ENCODE measurements at regions not wholly inside any gene's neighbourhood (a gene's known extent, or its start where the extent isn't known, plus 50 kb on each side); places are given as distances from the start of the nearest gene placed in this dataset.

DNA sequence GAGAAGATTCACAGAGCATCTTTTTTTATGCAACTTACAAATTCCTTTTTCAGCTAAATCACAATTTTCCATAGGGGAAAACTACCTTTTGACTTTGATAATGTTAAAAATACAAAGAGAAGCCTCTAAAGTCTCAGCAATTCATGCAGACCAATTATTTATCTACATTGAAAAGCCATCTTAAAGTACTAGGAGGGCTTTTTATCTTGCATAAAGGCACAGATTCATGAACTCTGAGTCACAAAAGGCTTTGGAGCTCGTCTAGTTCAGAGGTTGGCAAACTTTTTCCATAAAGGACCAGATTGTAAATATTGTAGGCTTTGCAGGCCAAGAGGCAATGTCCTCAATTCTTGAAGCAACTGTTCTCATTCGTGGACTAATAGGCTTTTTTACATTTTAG, 210.4 kb upstream of the HDX start:
- intact Hi-C loops (cut with micrococcal nuclease; ENCODE audit: unreplicated experiment), result no loop called here
- Histone ChIP-seq H3K9me3 (ENCODE audit: low read length) (no peaks in the 10 kb centered on the region), H3K4me3 (ENCODE audit: low read depth, low read length, poor library complexity, severe bottlenecking) (no peak overlapping the region), H4K20me1 (ENCODE audit: insufficient read depth, low read length) (no peaks in the 10 kb centered on the region), H3K9me2 (ENCODE audit: insufficient read depth, low read length) (no peaks in the 10 kb centered on the region), H3K36me3 (ENCODE audit: insufficient read depth, low read length) (no peaks in the 10 kb centered on the region), H3K79me2 (ENCODE audit: insufficient read depth, low read depth, low read length) (no peaks in the 10 kb centered on the region), H3K4me1 (ENCODE audit: insufficient read depth, low read length, poor library complexity, severe bottlenecking) (peaks cover 32% of the 10 kb centered on the region), H2AFZ (ENCODE audit: low read length) (no peak overlapping the region), H3K4me2 (ENCODE audit: low read length) (no peak overlapping the region), H3K27ac (ENCODE audit: low read depth, low read length, poor library complexity, severe bottlenecking) (no peak overlapping the region)
- CTCF ChIA-PET (ENCODE audit: unreplicated experiment), result no interaction called here
- TF ChIP-seq, protein P1, sequence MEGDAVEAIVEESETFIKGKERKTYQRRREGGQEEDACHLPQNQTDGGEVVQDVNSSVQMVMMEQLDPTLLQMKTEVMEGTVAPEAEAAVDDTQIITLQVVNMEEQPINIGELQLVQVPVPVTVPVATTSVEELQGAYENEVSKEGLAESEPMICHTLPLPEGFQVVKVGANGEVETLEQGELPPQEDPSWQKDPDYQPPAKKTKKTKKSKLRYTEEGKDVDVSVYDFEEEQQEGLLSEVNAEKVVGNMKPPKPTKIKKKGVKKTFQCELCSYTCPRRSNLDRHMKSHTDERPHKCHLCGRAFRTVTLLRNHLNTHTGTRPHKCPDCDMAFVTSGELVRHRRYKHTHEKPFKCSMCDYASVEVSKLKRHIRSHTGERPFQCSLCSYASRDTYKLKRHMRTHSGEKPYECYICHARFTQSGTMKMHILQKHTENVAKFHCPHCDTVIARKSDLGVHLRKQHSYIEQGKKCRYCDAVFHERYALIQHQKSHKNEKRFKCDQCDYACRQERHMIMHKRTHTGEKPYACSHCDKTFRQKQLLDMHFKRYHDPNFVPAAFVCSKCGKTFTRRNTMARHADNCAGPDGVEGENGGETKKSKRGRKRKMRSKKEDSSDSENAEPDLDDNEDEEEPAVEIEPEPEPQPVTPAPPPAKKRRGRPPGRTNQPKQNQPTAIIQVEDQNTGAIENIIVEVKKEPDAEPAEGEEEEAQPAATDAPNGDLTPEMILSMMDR (conservative IDR thresholded peaks at IDR 0.05; ENCODE audit: low read length), result no peak
- no peak for TF ChIP-seq EZH2phosphoT487 (IDR thresholded peaks at IDR 0.05; ENCODE audit: borderline replicate concordance, low read depth, low read length)
- POLR2A ChIA-PET, result interaction anchor here (0.7 kb wide), 1 partner anchor 9 kb away, joined by 3 read pairs; no protein-coding TSS in a partner anchor
- BruUV-seq (replicated peaks), result no TSS peak
- DNase-seq (ENCODE audit: low spot score), result no peak

DNA sequence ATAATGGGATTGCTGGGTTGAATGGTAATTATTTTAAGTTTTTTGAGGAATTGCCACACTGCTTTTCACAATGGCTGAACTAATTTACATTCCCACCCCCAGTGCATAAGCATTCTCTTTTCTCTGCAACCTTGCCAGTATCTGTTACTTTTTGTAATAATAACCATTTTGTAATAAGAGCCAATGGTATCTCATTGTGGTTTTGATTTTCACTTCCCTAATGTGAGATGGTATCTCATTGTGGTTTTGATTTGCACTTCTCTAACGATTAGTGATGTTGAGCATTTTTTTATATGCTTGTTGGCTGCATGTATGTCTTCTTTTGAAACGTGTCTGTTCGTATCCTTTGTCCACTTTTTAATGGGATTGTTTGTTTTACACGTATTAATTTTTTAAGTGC, 213.1 kb upstream of the HDX start:
- H3K4me3 ChIP-seq (ENCODE audit: low read depth, low read length, poor library complexity, severe bottlenecking), result no peak overlapping the region
- TF ChIP-seq, protein P1 (conservative IDR thresholded peaks at IDR 0.05; ENCODE audit: low read length), result no peak
- TF ChIP-seq EZH2phosphoT487 (IDR thresholded peaks at IDR 0.05; ENCODE audit: borderline replicate concordance, low read depth, low read length), result no peak
- ChIA-PET CTCF (ENCODE audit: unreplicated experiment) (no interaction called here), POLR2A (no interaction called here)
- no peaks in the 10 kb centered on the region for H3K36me3 ChIP-seq (ENCODE audit: insufficient read depth, low read length)
- no peaks in the 10 kb centered on the region for H4K20me1 ChIP-seq (ENCODE audit: insufficient read depth, low read length)
- H2AFZ ChIP-seq (ENCODE audit: low read length), result no peak overlapping the region
- BruUV-seq (replicated peaks), result no TSS peak
- DNase-seq (ENCODE audit: low spot score), result peak; percentile 41
- no peaks in the 10 kb centered on the region for H3K79me2 ChIP-seq (ENCODE audit: insufficient read depth, low read depth, low read length)
- H3K27ac ChIP-seq (ENCODE audit: low read depth, low read length, poor library complexity, severe bottlenecking), result peak overlapping the region; percentile 62
- intact Hi-C loops (cut with micrococcal nuclease; ENCODE audit: unreplicated experiment), result no loop called here
- H3K9me2 ChIP-seq (ENCODE audit: insufficient read depth, low read length), result no peaks in the 10 kb centered on the region
- peaks cover 36% of the 10 kb centered on the region for H3K4me1 ChIP-seq (ENCODE audit: insufficient read depth, low read length, poor library complexity, severe bottlenecking)
- H3K9me3 ChIP-seq (ENCODE audit: low read length), result no peaks in the 10 kb centered on the region
- H3K4me2 ChIP-seq (ENCODE audit: low read length), result peak overlapping the region; percentile 61

- intact Hi-C loops (cut with micrococcal nuclease; ENCODE audit: unreplicated experiment), result no loop called here
- no peak for TF ChIP-seq EZH2phosphoT487 (IDR thresholded peaks at IDR 0.05; ENCODE audit: borderline replicate concordance, low read depth, low read length)
- TF ChIP-seq, protein P1 (conservative IDR thresholded peaks at IDR 0.05; ENCODE audit: low read length), result no peak
- Histone ChIP-seq H3K4me3 (ENCODE audit: low read depth, low read length, poor library complexity, severe bottlenecking) (peak overlapping the region; percentile 49), H3K9me2 (ENCODE audit: insufficient read depth, low read length) (no peaks in the 10 kb centered on the region), H2AFZ (ENCODE audit: low read length) (peak overlapping the region; percentile 82), H3K36me3 (ENCODE audit: insufficient read depth, low read length) (no peaks in the 10 kb centered on the region), H3K4me2 (ENCODE audit: low read length) (peak overlapping the region; percentile 61), H3K27ac (ENCODE audit: low read depth, low read length, poor library complexity, severe bottlenecking) (peak overlapping the region; percentile 62), H3K4me1 (ENCODE audit: insufficient read depth, low read length, poor library complexity, severe bottlenecking) (peaks cover 36% of the 10 kb centered on the region), H4K20me1 (ENCODE audit: insufficient read depth, low read length) (no peaks in the 10 kb centered on the region), H3K9me3 (ENCODE audit: low read length) (no peaks in the 10 kb centered on the region), H3K79me2 (ENCODE audit: insufficient read depth, low read depth, low read length) (no peaks in the 10 kb centered on the region)
- ChIA-PET CTCF (ENCODE audit: unreplicated experiment) (no interaction called here), POLR2A (no interaction called here)
- BruUV-seq (replicated peaks), result no TSS peak
- DNase-seq (ENCODE audit: low spot score), result no peak
These were observed 215.1 kb upstream of the HDX start for GRCh38 chrX:84717343-84717742.

All from OCI-LY7 (cell line).